Neural crest cell (in vitro differentiated cells): ENCODE measurements at regions not wholly inside any gene's neighbourhood (a gene's known extent, or its start where the extent isn't known, plus 50 kb on each side); places are given as distances from the start of the nearest gene placed in this dataset.
A peak's percentile ranks its signal among the peaks of the same experiment; 100 is the strongest.
"Not testable (repeated sequence)": the region's sequence is repeated elsewhere in the genome, so short reads cannot be mapped to it uniquely, and the experiment has no call there.

Experiments
- DNase-seq: peaks from one replicate; pipeline ENCODE4 v3.0.0; 2021; ENCODE audit warnings: low read depth, mixed read lengths, low spot score
- H3K27ac Mint-ChIP-seq: one replicate; pipeline ENCODE4 v1.8.0; 2021; ENCODE audit warnings: mild to moderate bottlenecking, mixed read lengths; ENCODE audit not compliant: unreplicated experiment
- H3K27me3 Mint-ChIP-seq: 2 replicates; pipeline ENCODE4 v1.8.0; 2021; ENCODE audit warnings: low read depth, mild to moderate bottlenecking, mixed read lengths
- H3K36me3 Mint-ChIP-seq: 2 replicates; pipeline ENCODE4 v1.8.0; 2021; ENCODE audit warnings: low read depth, mild to moderate bottlenecking, mixed read lengths
- H3K4me1 Mint-ChIP-seq: 2 replicates; pipeline ENCODE4 v1.8.0; 2021; ENCODE audit warnings: mixed read lengths
- H3K4me3 Mint-ChIP-seq: one replicate; pipeline ENCODE4 v1.8.0; 2021; ENCODE audit warnings: mild to moderate bottlenecking, mixed read lengths
- H3K9me3 Mint-ChIP-seq: 2 replicates; pipeline ENCODE4 v1.8.0; 2021; ENCODE audit warnings: mixed read lengths
- CTCF ChIP-seq: fragments of 200-600 bp; sonication (generic); conservative IDR thresholded peaks from 2 replicates; pipeline ENCODE4 v1.5.0; 2021; ENCODE audit warnings: antibody characterized with exemption, mild to moderate bottlenecking

- no peak overlapping the region for H3K4me3 Mint-ChIP-seq
- H3K27me3 Mint-ChIP-seq: peaks cover 2% of the 10 kb centered on the region
- H3K4me1 Mint-ChIP-seq: no peaks in the 10 kb centered on the region
- peaks cover 6% of the 10 kb centered on the region for H3K9me3 Mint-ChIP-seq
- DNase-seq: peak; percentile 41
- H3K36me3 Mint-ChIP-seq: no peaks in the 10 kb centered on the region
- H3K27ac Mint-ChIP-seq: no peak overlapping the region
- TF ChIP-seq CTCF: peak; percentile 82
Measured at GRCh38 chr14:28635387-28635786, 131.2 kb upstream of the FOXG1 start.

GRCh38 chr14:28635816-28636215 lies 130.8 kb upstream of the FOXG1 start:
- not testable (repeated sequence) for H3K9me3 Mint-ChIP-seq

GRCh38 chr14:28641189-28641588 lies 125.4 kb upstream of the FOXG1 start:
- H3K4me3 Mint-ChIP-seq, H3K27me3 Mint-ChIP-seq, H3K9me3 Mint-ChIP-seq, DNase-seq, H3K27ac Mint-ChIP-seq, H3K36me3 Mint-ChIP-seq, H3K4me1 Mint-ChIP-seq: not testable (repeated sequence)

More at GRCh38 chr14:28635816-28636215, 130.8 kb upstream of the FOXG1 start:
- H3K4me1 Mint-ChIP-seq, DNase-seq, H3K4me3 Mint-ChIP-seq, H3K27ac Mint-ChIP-seq, H3K36me3 Mint-ChIP-seq, H3K27me3 Mint-ChIP-seq: not testable (repeated sequence)

- no peak for DNase-seq
- Mint-ChIP-seq H3K4me3 (no peak overlapping the region), H3K9me3 (peaks cover 9% of the 10 kb centered on the region), H3K4me1 (no peaks in the 10 kb centered on the region), H3K36me3 (no peaks in the 10 kb centered on the region), H3K27me3 (no peaks in the 10 kb centered on the region), H3K27ac (no peak overlapping the region)
- TF ChIP-seq CTCF: no peak
Measured at GRCh38 chr14:28651148-28651547, 115.4 kb upstream of the FOXG1 start.

GRCh38 chr14:28652782-28653181 lies 113.8 kb upstream of the FOXG1 start:
- H3K4me1 Mint-ChIP-seq: no peaks in the 10 kb centered on the region
- no peak for TF ChIP-seq CTCF
- H3K27ac Mint-ChIP-seq: no peak overlapping the region
- no peaks in the 10 kb centered on the region for H3K36me3 Mint-ChIP-seq
- DNase-seq: no peak
- peaks cover 9% of the 10 kb centered on the region for H3K9me3 Mint-ChIP-seq
- no peak overlapping the region for H3K4me3 Mint-ChIP-seq
- no peaks in the 10 kb centered on the region for H3K27me3 Mint-ChIP-seq

- H3K36me3 Mint-ChIP-seq: no peaks in the 10 kb centered on the region
- TF ChIP-seq CTCF: no peak
- no peak overlapping the region for H3K4me3 Mint-ChIP-seq
- no peak for DNase-seq
- no peaks in the 10 kb centered on the region for H3K27me3 Mint-ChIP-seq
- H3K4me1 Mint-ChIP-seq: no peaks in the 10 kb centered on the region
- no peak overlapping the region for H3K27ac Mint-ChIP-seq
- peaks cover 9% of the 10 kb centered on the region for H3K9me3 Mint-ChIP-seq
Measured at GRCh38 chr14:28653521-28653920, 113.1 kb upstream of the FOXG1 start.

GRCh38 chr14:28656704-28657255 lies 109.8 kb upstream of the FOXG1 start:
- Mint-ChIP-seq H3K9me3 (no peaks in the 10 kb centered on the region), H3K4me1 (no peaks in the 10 kb centered on the region), H3K36me3 (no peaks in the 10 kb centered on the region), H3K27ac (no peak overlapping the region), H3K27me3 (no peaks in the 10 kb centered on the region), H3K4me3 (no peak overlapping the region)
- no peak for DNase-seq
- TF ChIP-seq CTCF: no peak
